ENCODE measurements at regions not wholly inside any gene's neighbourhood (a gene's known extent, or its start where the extent isn't known, plus 50 kb on each side); places are given as distances from the start of the nearest gene placed in this dataset.

- TF ChIP-seq CTCF (IDR thresholded peaks at IDR 0.05), result no peak
- no peak for TF ChIP-seq POLR2A (IDR thresholded peaks at IDR 0.05)
Observed at GRCh38 chr2:100718065-100718629, 101.8 kb upstream of the NPAS2 start.
